ENCODE measurements at regions not wholly inside any gene's neighbourhood (a gene's known extent, or its start where the extent isn't known, plus 50 kb on each side); places are given as distances from the start of the nearest gene placed in this dataset.

- no peaks in the 10 kb centered on the region for H3K27me3 ChIP-seq (ENCODE audit: insufficient read depth, low read length)
- H3K4me3 Mint-ChIP-seq, result no peak overlapping the region
- no peak for DNase-seq
Measured at GRCh38 chr7:19560111-19560883, 148.5 kb downstream of the POLR1F start.

More at GRCh38 chr7:19560111-19560883, 148.5 kb downstream of the POLR1F start:
- H3K23ac ChIP-seq (ENCODE audit: insufficient read length, low read depth, low read length), result no peak overlapping the region
- no peak overlapping the region for H2BK5ac ChIP-seq (ENCODE audit: insufficient read length, low read length)
- H3K9me3 ChIP-seq (ENCODE audit: control insufficient read depth, low read depth, low read length), result no peaks in the 10 kb centered on the region
- no peaks in the 10 kb centered on the region for H3K36me3 Mint-ChIP-seq (ENCODE audit: insufficient read depth in 1 of 3, low read depth in 3 of 3)
- no peak overlapping the region for H2BK20ac ChIP-seq (ENCODE audit: low read depth, low read length, poor library complexity, severe bottlenecking)
- no peaks in the 10 kb centered on the region for H3K79me2 ChIP-seq (ENCODE audit: insufficient read depth, low read length)
- no peak overlapping the region for H3K27ac ChIP-seq (ENCODE audit: insufficient read length, low read depth, low read length)
- H2BK12ac ChIP-seq (ENCODE audit: insufficient read length, low read depth, low read length), result no peak overlapping the region
- H3K9ac ChIP-seq (ENCODE audit: extremely low read depth, insufficient read length, low read length), result no peak overlapping the region
- no peaks in the 10 kb centered on the region for H4K20me1 ChIP-seq (ENCODE audit: control insufficient read depth, insufficient read depth, insufficient read length)
- no peaks in the 10 kb centered on the region for H3K4me1 ChIP-seq (ENCODE audit: insufficient read depth, low read length)
- H2AK5ac ChIP-seq (ENCODE audit: insufficient read length, low read length), result no peak overlapping the region
- H2BK120ac ChIP-seq (ENCODE audit: low read depth, low read length, poor library complexity, severe bottlenecking), result no peak overlapping the region
- H3K4me2 ChIP-seq (ENCODE audit: insufficient read depth, insufficient read length, low read length), result no peak overlapping the region
- WGBS (ENCODE audit: extremely low coverage, insufficient read length, low lambda C conversion rate), result no CpG with 5 or more reads among the region's 8 CpGs
- no peak overlapping the region for H3K18ac ChIP-seq (ENCODE audit: insufficient read length, low read depth, low read length)
- no peaks in the 10 kb centered on the region; the same call in 1 of the 2 replicates for H3K27me3 Mint-ChIP-seq (ENCODE audit: low read depth)
- no peak overlapping the region for H4K5ac ChIP-seq (ENCODE audit: insufficient read length, low read depth, low read length)
- H3K4me1 Mint-ChIP-seq, result no peaks in the 10 kb centered on the region
- H3K4ac ChIP-seq (ENCODE audit: low read depth, low read length), result no peak overlapping the region
- no peak overlapping the region for H2BK15ac ChIP-seq (ENCODE audit: low read depth, low read length)
- H3T11ph ChIP-seq (ENCODE audit: low read length), result no peak overlapping the region
- no peaks in the 10 kb centered on the region for H3K23me2 ChIP-seq (ENCODE audit: insufficient read length, low read depth, low read length, poor library complexity, severe bottlenecking)
- no peaks in the 10 kb centered on the region for H3K79me1 ChIP-seq (ENCODE audit: insufficient read depth, low read depth, low read length, poor library complexity, severe bottlenecking)
- no peak overlapping the region for H4K8ac ChIP-seq (replicated peaks; ENCODE audit: insufficient read length, low read depth, low read length)
- H3K9me3 Mint-ChIP-seq, result no peaks in the 10 kb centered on the region
- H3K27ac Mint-ChIP-seq, result no peak overlapping the region
- no peak overlapping the region for H3K56ac ChIP-seq (ENCODE audit: insufficient read length, low read depth, low read length)
- no peak overlapping the region for H3K14ac ChIP-seq (ENCODE audit: insufficient read depth, low read length)
- H4K91ac ChIP-seq (ENCODE audit: insufficient read length, low read depth, low read length), result no peak overlapping the region
- no peak overlapping the region for H2AFZ ChIP-seq (ENCODE audit: low read length)
- no peak for TF ChIP-seq CTCF (conservative IDR thresholded peaks at IDR 0.05)
